ENCODE measurements at regions not wholly inside any gene's neighbourhood (a gene's known extent, or its start where the extent isn't known, plus 50 kb on each side); places are given as distances from the start of the nearest gene placed in this dataset.

- DNase-seq = no peak
Measured at GRCh38 chr7:88700725-88701124, 58.8 kb upstream of the ZNF804B start.

DNA sequence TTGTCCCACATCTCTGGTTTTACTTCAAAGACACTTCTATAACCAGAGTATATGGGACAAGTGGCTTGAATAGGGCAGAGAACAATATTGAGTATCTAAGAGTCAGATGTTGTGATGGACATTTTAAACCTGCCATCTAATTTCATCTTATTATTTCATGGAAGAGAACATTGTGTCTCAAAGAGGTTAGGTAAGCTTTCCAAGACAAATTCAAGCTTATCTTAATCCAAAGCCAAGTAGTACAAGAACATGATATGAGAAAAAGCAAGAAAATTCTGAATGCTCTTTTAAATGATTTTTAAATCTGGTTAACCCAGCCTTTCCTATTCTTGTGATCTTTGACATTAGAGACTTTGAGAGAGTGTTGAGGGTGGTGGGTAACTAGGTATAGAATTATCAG lies 65.3 kb upstream of the ZNF804B start:
- DNase-seq = no peak

GRCh38 chr7:88693131-88693530 lies 66.4 kb upstream of the ZNF804B start:
- no peak for DNase-seq

- DNase-seq = no peak
Measured at GRCh38 chr7:88692493-88692892, 67.0 kb upstream of the ZNF804B start.

DNA sequence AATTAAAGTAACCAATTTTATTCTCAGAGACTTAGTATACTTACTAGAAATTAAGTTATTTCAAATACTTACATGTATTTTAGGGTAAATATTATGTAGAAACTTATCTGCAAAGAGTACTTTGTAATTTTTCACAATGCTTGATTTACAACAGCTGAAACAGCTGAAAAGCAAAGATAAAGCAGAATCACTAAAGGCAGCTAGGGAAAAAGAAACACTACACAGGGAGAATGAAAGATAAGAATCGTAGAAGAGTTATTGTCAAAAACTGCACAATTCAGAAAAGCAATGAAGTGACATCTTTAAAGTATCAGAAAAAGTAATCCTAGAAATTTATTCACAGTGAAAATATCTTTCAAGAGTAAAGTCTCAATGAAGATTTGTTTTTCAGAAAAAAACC lies 69.7 kb upstream of the ZNF804B start:
- DNase-seq = no peak

DNA sequence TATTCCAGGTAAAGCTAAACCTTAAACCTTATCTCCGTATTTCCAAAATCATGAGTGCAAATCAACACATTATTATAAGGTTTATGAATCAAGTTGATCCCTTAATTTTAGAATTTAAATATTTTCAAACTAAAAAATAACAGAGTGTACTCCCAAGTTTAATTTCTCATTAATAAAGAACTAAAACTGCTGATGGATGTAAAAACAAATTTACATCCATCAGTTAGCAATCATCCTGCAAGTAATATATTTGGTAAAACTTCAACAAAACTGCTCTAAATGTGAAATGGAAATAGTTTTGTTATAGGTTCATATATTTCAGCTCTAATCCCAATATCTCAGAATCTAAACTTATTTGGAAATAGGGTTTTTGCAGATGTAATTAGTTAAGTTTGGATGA lies 71.3 kb upstream of the ZNF804B start:
- no peak for DNase-seq

DNA sequence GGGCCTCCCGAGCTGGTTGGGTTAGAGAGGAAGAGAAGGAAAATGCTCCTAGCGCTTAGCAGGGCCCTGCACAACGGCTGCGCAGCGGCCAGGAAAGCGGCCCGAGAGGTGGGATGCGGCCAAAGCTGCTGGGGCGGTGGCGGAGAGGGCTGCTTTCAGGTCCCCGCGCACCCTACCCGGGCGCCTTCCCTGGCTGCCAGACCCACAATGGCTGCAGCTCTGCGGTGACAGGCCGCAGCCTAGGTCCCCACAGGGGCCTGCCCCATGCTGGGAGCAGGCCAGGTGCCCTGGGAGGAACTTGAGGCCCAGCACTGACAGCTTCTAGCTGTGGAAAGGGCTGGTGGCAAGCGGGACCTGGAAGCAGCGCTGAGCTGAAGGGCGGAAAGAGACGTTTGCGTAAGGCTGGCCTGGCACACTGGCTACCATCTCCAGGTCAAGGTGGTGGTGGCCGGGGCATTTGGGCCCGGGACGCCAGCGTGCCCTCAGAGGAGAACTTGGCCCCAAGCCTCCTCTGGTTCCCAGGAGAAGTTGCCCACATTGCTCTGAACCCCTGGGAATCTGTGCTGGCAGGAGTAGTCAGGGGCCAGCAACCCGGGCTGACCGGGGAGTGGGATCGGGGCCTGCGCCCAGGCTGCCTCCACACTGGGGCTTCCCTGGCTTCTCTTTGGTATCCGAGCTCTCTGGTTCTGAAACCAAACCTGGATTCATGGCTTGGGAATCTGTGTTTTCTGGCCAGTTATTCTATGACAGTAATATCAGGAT lies 72.9 kb upstream of the ZNF804B start:
- DNase-seq = no peak

- no peak for DNase-seq
Measured at GRCh38 chr7:88681682-88682081, 77.8 kb upstream of the ZNF804B start.

DNA sequence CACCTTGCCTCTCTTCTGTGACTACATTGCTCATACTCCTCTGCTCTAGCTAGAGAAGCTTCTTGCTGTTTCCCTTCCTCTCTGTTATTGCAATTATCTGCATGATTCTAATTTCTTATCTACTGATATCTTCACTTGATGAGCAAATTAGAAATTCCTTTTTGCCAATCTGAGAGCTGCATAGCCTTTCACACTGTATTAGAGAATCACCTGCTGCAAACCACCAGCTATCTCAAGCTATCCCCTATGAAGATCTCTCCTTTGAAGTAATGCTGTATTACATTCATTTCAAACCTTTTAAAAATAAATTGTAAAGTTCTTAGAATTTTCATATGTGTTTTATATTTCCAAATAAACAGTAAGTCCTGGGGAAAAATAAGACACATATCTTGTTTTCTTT lies 89.0 kb upstream of the ZNF804B start:
- no peak for DNase-seq

GRCh38 chr7:88669913-88670312 lies 89.6 kb upstream of the ZNF804B start:
- DNase-seq = no peak

DNA sequence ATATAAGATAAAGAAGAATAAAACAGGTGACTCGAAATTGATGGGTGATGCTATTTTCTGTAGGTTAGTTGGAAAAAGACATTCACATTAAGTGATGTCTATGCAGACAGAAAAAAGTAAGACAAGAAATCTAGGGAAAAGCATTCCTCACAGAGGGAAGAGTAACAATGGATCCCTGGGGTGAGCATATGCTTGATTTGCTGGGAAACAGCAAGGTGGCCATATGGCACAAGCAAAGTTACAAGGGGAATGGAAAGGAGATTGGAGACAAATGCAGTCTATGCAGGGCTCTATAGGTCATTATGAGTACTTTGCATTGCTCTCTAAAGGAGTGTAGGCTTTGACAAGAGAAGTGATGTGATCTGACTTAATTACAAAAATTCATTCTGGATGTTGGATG lies 90.9 kb upstream of the ZNF804B start:
- no peak for DNase-seq

DNA sequence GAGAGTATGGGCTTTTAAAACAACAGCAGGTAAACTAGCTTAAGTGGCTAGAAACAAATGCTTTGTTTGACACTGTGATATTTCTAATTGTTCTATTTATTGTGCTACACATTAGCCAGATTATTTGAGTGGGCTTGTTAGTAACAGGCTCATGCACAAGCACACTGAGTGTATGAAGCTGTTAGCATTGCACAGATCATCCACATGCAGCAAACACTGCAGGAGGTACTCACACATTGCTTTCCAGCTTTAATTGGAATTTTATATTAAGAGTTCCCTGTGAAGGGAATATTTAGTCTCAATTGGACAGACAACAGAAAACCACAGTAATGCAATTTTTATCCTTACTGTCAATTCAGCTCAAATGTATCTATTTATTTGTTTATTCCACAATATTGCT lies 92.9 kb upstream of the ZNF804B start:
- DNase-seq = no peak

DNA sequence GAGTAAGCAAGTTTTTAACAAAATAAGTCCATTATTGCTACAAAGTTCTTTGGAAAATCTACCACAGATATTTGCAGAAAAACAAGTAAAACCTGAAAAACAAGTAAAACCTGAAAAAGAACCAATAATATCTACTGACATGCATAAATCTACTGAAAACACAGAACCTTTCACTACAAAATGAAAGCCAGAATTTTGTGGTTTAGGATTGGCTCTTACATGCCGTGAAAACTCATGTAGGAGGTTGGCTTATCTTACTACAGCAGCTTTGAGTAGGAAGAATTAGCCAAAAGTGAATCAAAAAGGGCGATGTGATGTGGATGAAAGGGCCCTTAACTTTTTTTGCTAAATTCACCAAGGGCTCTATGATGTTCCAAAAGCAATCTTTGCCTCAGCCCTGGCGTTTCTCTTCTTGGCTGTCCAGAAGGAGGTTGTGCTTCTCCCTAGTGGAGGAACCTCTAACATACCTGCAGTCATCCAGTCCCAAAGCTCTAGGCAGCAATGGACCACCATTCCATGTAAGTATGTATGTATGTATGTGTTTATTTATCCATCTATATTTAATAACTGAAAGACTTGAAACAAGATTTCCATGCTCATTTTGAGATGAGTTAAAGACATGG lies 93.5 kb upstream of the ZNF804B start:
- no peak for DNase-seq

- DNase-seq = no peak
Measured at GRCh38 chr7:88664630-88665233, 94.8 kb upstream of the ZNF804B start.

- no peak for DNase-seq
Measured at GRCh38 chr7:88661921-88662320, 97.6 kb upstream of the ZNF804B start.

- DNase-seq = no peak
Measured at GRCh38 chr7:88647825-88648224, 111.7 kb upstream of the ZNF804B start.

GRCh38 chr7:88638583-88638982 lies 120.9 kb upstream of the ZNF804B start:
- no peak for DNase-seq

DNA sequence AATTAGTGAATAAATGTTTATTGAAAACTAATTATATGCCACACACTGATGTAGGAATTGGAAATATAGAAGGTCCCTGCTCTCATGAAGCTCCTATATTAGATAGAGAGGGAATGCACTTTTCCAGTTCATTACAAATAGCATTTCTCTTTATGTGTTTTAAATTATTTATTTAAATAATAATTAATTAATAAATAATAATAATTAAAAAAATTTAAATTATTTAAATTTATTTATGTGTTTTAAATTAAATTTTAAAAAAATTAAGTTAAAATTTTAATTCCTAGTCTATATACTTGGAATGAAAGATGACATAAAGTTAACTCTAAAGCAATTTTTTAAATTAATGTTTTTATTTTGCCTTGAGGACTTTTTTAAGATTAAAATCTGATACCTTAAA lies 121.7 kb upstream of the ZNF804B start:
- DNase-seq = no peak

GRCh38 chr7:88635149-88635548 lies 124.4 kb upstream of the ZNF804B start:
- DNase-seq = no peak

- DNase-seq = no peak
Measured at GRCh38 chr7:88629559-88629958, 129.9 kb upstream of the ZNF804B start.

- no peak for DNase-seq
Measured at GRCh38 chr7:88628363-88629085, 131.0 kb upstream of the ZNF804B start.

DNA sequence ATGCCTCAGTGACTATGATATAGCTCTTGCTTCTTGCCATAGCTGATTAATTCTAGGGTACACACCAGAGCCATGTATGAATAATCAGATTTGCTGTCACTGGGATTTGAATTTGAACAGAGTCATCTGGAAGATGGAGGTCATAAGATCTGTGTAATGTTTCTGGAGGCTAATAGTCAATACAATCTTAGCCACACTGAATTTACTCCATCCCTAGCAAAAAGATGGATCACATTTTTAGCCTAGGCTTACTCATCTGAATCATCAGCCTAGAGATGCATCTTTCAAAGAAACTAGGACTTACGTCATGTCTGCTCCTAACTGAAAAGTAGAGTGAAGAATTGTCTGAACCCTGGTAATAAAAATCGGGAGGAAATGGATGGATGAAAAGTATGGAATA lies 142.3 kb upstream of the ZNF804B start:
- no peak for DNase-seq

- no peak for DNase-seq
Measured at GRCh38 chr7:88615336-88615735, 144.2 kb upstream of the ZNF804B start.

DNA sequence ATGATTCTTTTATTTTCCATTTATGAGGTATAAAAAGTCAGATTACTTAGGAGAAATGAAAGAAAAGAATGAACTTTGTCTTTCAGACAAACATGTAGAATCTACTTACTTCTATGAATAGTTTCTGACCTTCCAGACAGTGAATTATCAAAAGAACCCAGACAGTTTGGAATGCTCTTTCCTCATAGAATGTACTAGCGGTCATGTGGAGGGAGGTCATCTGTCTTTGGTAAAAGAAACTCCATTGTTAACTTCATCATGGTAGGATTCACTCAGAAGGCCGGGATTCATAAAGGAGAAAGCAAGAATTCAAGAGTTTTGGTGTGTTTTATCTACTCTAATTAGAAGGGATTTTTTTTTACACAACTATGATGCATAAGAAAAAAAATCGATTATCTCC lies 144.8 kb upstream of the ZNF804B start:
- no peak for DNase-seq

Data from CD4-positive, alpha-beta T cell treated with Interferon alpha-2 for 1 hour (primary cell).